Activated CD8-positive, alpha-beta memory T cell treated with anti-CD3 and anti-CD28 coated beads, Interleukin-2, amount 50 U/mL, for 1 hour (primary cell): ENCODE measurements at regions not wholly inside any gene's neighbourhood (a gene's known extent, or its start where the extent isn't known, plus 50 kb on each side); places are given as distances from the start of the nearest gene placed in this dataset.
"Not testable (repeated sequence)": the region's sequence is repeated elsewhere in the genome, so short reads cannot be mapped to it uniquely, and the experiment has no call there.

Experiments
- DNase-seq: peaks from one replicate; pipeline ENCODE4 v3.0.0-alpha.2; 2020; ENCODE audit errors: extremely low read depth

GRCh38 chr1:193457676-193458075 lies 271.3 kb upstream of the B3GALT2 start:
- no peak for DNase-seq

- no peak for DNase-seq
These were observed 270.4 kb upstream of the B3GALT2 start for GRCh38 chr1:193456811-193457280.

- DNase-seq: no peak
These were observed 265.2 kb upstream of the B3GALT2 start for GRCh38 chr1:193451606-193452005.

GRCh38 chr1:193451001-193451400 lies 264.6 kb upstream of the B3GALT2 start:
- DNase-seq: no peak

- DNase-seq: no peak
These were observed 262.5 kb upstream of the B3GALT2 start for GRCh38 chr1:193448682-193449461.

- no peak for DNase-seq
These were observed 257.5 kb upstream of the B3GALT2 start for GRCh38 chr1:193443886-193444285.

GRCh38 chr1:193438771-193439170 lies 252.4 kb upstream of the B3GALT2 start:
- no peak for DNase-seq

GRCh38 chr1:193438312-193438711 lies 251.9 kb upstream of the B3GALT2 start:
- no peak for DNase-seq

- DNase-seq: no peak
These were observed 251.4 kb upstream of the B3GALT2 start for GRCh38 chr1:193437785-193438184.

GRCh38 chr1:193437333-193437732 lies 250.9 kb upstream of the B3GALT2 start:
- not testable (repeated sequence) for DNase-seq

- DNase-seq: no peak
These were observed 249.4 kb upstream of the B3GALT2 start for GRCh38 chr1:193435781-193436180.

GRCh38 chr1:193434319-193434718 lies 247.9 kb upstream of the B3GALT2 start:
- no peak for DNase-seq

GRCh38 chr1:193433599-193433998 lies 247.2 kb upstream of the B3GALT2 start:
- no peak for DNase-seq

GRCh38 chr1:193432979-193433587 lies 246.7 kb upstream of the B3GALT2 start:
- no peak for DNase-seq

- no peak for DNase-seq
These were observed 245.0 kb upstream of the B3GALT2 start for GRCh38 chr1:193431265-193431977.

- no peak for DNase-seq
These were observed 241.1 kb upstream of the B3GALT2 start for GRCh38 chr1:193427524-193427923.

GRCh38 chr1:193426061-193426460 lies 239.6 kb upstream of the B3GALT2 start:
- DNase-seq: no peak

- no peak for DNase-seq
These were observed 235.1 kb upstream of the B3GALT2 start for GRCh38 chr1:193421487-193421886.

- no peak for DNase-seq
These were observed 232.9 kb upstream of the B3GALT2 start for GRCh38 chr1:193419295-193419694.

GRCh38 chr1:193418745-193419058 lies 232.3 kb upstream of the B3GALT2 start:
- no peak for DNase-seq

GRCh38 chr1:193417945-193418744 lies 231.7 kb upstream of the B3GALT2 start:
- DNase-seq: no peak

GRCh38 chr1:193417403-193417802 lies 231.0 kb upstream of the B3GALT2 start:
- no peak for DNase-seq
